GM21786 (cell line): ENCODE measurements at regions not wholly inside any gene's neighbourhood (a gene's known extent, or its start where the extent isn't known, plus 50 kb on each side); places are given as distances from the start of the nearest gene placed in this dataset.

Experiments used
- ATAC-seq: cut with Tn5 transposase; IDR thresholded peaks from one replicate; pipeline ENCODE4 v1.9.1; 2021; ENCODE audit not compliant: unreplicated experiment

- ATAC-seq, result no peak
Measured at GRCh38 chr2:71879509-71880184, 268.0 kb downstream of the CYP26B1 start.

GRCh38 chr2:71878626-71879508 lies 268.8 kb downstream of the CYP26B1 start:
- ATAC-seq, result no peak

- ATAC-seq, result no peak
Measured at GRCh38 chr2:71877636-71878035, 270.0 kb downstream of the CYP26B1 start.

GRCh38 chr2:71876542-71877451 lies 270.9 kb downstream of the CYP26B1 start:
- no peak for ATAC-seq

- ATAC-seq, result no peak
Measured at GRCh38 chr2:71872466-71873051, 275.1 kb downstream of the CYP26B1 start.

- no peak for ATAC-seq
Measured at GRCh38 chr2:71865391-71865965, 282.2 kb downstream of the CYP26B1 start.

GRCh38 chr2:71864085-71864484 lies 283.6 kb downstream of the CYP26B1 start:
- no peak for ATAC-seq

GRCh38 chr2:71863396-71863795 lies 284.3 kb downstream of the CYP26B1 start:
- ATAC-seq, result no peak

GRCh38 chr2:71862921-71863320 lies 284.7 kb downstream of the CYP26B1 start:
- no peak for ATAC-seq

GRCh38 chr2:71861186-71862160 lies 286.2 kb downstream of the CYP26B1 start:
- no peak for ATAC-seq

- no peak for ATAC-seq
Measured at GRCh38 chr2:71860381-71860926, 287.2 kb downstream of the CYP26B1 start.

GRCh38 chr2:71859211-71859847 lies 288.3 kb downstream of the CYP26B1 start:
- no peak for ATAC-seq

- ATAC-seq, result no peak
Measured at GRCh38 chr2:71858071-71858470, 289.6 kb downstream of the CYP26B1 start.

GRCh38 chr2:71857636-71858035 lies 290.0 kb downstream of the CYP26B1 start:
- ATAC-seq, result no peak

GRCh38 chr2:71856773-71857525 lies 290.7 kb downstream of the CYP26B1 start:
- ATAC-seq, result no peak

GRCh38 chr2:71853858-71854257 lies 293.8 kb downstream of the CYP26B1 start:
- ATAC-seq, result no peak

- no peak for ATAC-seq
Measured at GRCh38 chr2:71852141-71852711, 295.4 kb downstream of the CYP26B1 start.
